ENCODE measurements at regions not wholly inside any gene's neighbourhood (a gene's known extent, or its start where the extent isn't known, plus 50 kb on each side); places are given as distances from the start of the nearest gene placed in this dataset.

GRCh38 chr2:176552501-176553135 lies 283.4 kb downstream of the MTX2 start:
- intact Hi-C loops (cut with micrococcal nuclease), result loop anchor here (1.0 to 10.0 kb wide), 2 partner anchors 49 to 258 kb away; no protein-coding TSS in a partner anchor
- DNase-seq, result peak; percentile 67

GRCh38 chr2:176553685-176554100 lies 284.5 kb downstream of the MTX2 start:
- H3K36me3 ChIP-seq (ENCODE audit: low read depth, low read length), result no peaks in the 10 kb centered on the region
- H3K9me3 ChIP-seq (ENCODE audit: low read length), result no peaks in the 10 kb centered on the region
- H3K4me1 ChIP-seq (ENCODE audit: insufficient read depth, low read length), result peaks cover 32% of the 10 kb centered on the region
- peak overlapping the region; percentile 54 for H3K27ac ChIP-seq (ENCODE audit: low read length)
- no peaks in the 10 kb centered on the region for H4K20me1 ChIP-seq (ENCODE audit: low read length)
- intact Hi-C loops (cut with micrococcal nuclease), result loop anchor here (1.0 to 10.0 kb wide), 5 partner anchors 50 to 413 kb away; no protein-coding TSS in a partner anchor
- DNase-seq (peak; percentile 69), ATAC-seq (peak; percentile 87)
- peak overlapping the region; percentile 90 for H3K4me2 ChIP-seq (ENCODE audit: low read length)
- peak overlapping the region; percentile 72 for H3K4me3 ChIP-seq (ENCODE audit: low read length)
- POLR2A ChIA-PET (ENCODE audit: unreplicated experiment), result interaction anchor here (0.5 kb wide), 1 partner anchor 62 kb away, joined by 3 read pairs; no protein-coding TSS in a partner anchor
- H3K9ac ChIP-seq (ENCODE audit: low read length), result peak overlapping the region; percentile 57
- no peaks in the 10 kb centered on the region for H3K9me2 ChIP-seq (replicated peaks; ENCODE audit: low read length)
- H2AFZ ChIP-seq (ENCODE audit: low read length), result peak overlapping the region; percentile 98
- H3F3A ChIP-seq (ENCODE audit: low read length, unreplicated experiment), result peaks cover 8% of the 10 kb centered on the region
- no TSS peak for BruUV-seq (replicated peaks)
- H3K79me2 ChIP-seq (ENCODE audit: low read length), result no peaks in the 10 kb centered on the region
- no peak for TF ChIP-seq EZH2 (IDR thresholded peaks at IDR 0.05; ENCODE audit: low read length, unreplicated experiment)
- TF ChIP-seq CTCF (conservative IDR thresholded peaks at IDR 0.05; ENCODE audit: low read depth, low read length), result peak; percentile 49; the same call in 1 of the 2 replicates
- TF ChIP-seq EZH2phosphoT487 (IDR thresholded peaks at IDR 0.05; ENCODE audit: borderline replicate concordance, low read length), result no peak
- H3K27me3 ChIP-seq (ENCODE audit: low read length), result no peaks in the 10 kb centered on the region
- CTCF ChIA-PET, result interaction anchor here (0.6 to 3.2 kb wide), 14 partner anchors 30 to 426 kb away, joined by 3 to 29 read pairs (median 7); no protein-coding TSS in a partner anchor

More at GRCh38 chr2:176552501-176553135, 283.4 kb downstream of the MTX2 start:
- no peak overlapping the region for H3K4me3 ChIP-seq (ENCODE audit: low read length)
- BruUV-seq (replicated peaks), result no TSS peak
- H3K36me3 ChIP-seq (ENCODE audit: low read depth, low read length), result no peaks in the 10 kb centered on the region
- H3K79me2 ChIP-seq (ENCODE audit: low read length), result no peaks in the 10 kb centered on the region
- H3K4me1 ChIP-seq (ENCODE audit: insufficient read depth, low read length), result peaks cover 32% of the 10 kb centered on the region
- no peaks in the 10 kb centered on the region for H3K27me3 ChIP-seq (ENCODE audit: low read length)
- H2AFZ ChIP-seq (ENCODE audit: low read length), result 0 out of 2 replicates have a peak overlapping the region, but pooled peaks have one; percentile 19
- TF ChIP-seq EZH2phosphoT487 (IDR thresholded peaks at IDR 0.05; ENCODE audit: borderline replicate concordance, low read length) (no peak), EZH2 (IDR thresholded peaks at IDR 0.05; ENCODE audit: low read length, unreplicated experiment) (no peak), CTCF (conservative IDR thresholded peaks at IDR 0.05; ENCODE audit: low read depth, low read length) (no peak)
- no peaks in the 10 kb centered on the region for H4K20me1 ChIP-seq (ENCODE audit: low read length)
- peak; percentile 39 for ATAC-seq
- H3F3A ChIP-seq (ENCODE audit: low read length, unreplicated experiment), result peaks cover 8% of the 10 kb centered on the region
- no peaks in the 10 kb centered on the region for H3K9me2 ChIP-seq (replicated peaks; ENCODE audit: low read length)
- H3K4me2 ChIP-seq (ENCODE audit: low read length), result peak overlapping the region; percentile 90; the same call in 1 of the 2 replicates
- H3K27ac ChIP-seq (ENCODE audit: low read length), result peak overlapping the region; percentile 7; the same call in 1 of the 2 replicates
- POLR2A ChIA-PET (ENCODE audit: unreplicated experiment), result interaction anchor here (0.6 kb wide), 1 partner anchor 1539 kb away, joined by 3 read pairs; no protein-coding TSS in a partner anchor
- no peak overlapping the region for H3K9ac ChIP-seq (ENCODE audit: low read length)
- CTCF ChIA-PET, result interaction anchor here (0.6 to 3.2 kb wide), 3 partner anchors 98 to 412 kb away, joined by 3 to 29 read pairs (median 7); no protein-coding TSS in a partner anchor
- no peaks in the 10 kb centered on the region for H3K9me3 ChIP-seq (ENCODE audit: low read length)
